GM18508 (cell line): ENCODE measurements at regions not wholly inside any gene's neighbourhood (a gene's known extent, or its start where the extent isn't known, plus 50 kb on each side); places are given as distances from the start of the nearest gene placed in this dataset.

Experiments
- ATAC-seq: cut with Tn5 transposase; IDR thresholded peaks from one replicate; pipeline ENCODE4 v1.9.1; 2021; ENCODE audit warnings: moderate number of reproducible peaks; ENCODE audit not compliant: insufficient read depth, unreplicated experiment

DNA sequence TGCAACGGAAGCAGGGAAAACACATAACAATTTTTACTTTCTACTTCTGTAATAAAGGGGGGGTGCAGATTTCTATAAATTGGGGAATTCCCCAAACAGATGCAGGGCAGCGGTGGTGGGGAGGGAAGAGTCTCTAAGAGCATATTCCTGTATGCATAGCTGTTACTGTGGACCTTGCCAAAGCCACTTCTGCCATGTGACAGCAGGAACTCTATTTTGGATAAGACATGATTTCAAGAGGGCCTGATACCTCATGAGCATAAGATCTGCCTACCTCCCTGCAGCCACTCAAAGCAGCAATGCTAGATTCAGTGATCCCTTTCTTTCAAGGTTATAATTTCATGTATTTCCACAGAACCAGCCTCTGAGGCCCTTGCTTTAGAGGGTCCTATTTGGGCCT, 86.2 kb upstream of the CNKSR3 start:
- ATAC-seq, result no peak

DNA sequence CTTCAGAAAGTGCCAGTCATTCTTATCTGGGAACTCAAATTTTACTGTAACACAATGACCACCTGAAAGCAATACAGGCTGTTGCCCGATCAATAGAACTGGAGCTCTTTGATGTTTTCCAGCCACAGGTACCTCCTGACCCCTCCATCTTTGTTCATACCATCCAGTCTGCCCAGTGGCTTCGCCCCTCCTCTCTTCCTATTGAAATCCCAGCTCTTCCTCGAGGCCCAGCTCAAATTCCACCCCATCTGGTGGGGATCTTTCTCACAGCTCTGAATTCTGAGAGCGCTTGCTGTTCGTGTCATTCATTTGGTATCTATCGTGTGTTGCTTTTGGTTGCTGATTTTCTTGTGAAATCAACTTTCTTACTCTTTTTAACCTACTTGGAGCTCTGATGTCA, 87.9 kb upstream of the CNKSR3 start:
- no peak for ATAC-seq

DNA sequence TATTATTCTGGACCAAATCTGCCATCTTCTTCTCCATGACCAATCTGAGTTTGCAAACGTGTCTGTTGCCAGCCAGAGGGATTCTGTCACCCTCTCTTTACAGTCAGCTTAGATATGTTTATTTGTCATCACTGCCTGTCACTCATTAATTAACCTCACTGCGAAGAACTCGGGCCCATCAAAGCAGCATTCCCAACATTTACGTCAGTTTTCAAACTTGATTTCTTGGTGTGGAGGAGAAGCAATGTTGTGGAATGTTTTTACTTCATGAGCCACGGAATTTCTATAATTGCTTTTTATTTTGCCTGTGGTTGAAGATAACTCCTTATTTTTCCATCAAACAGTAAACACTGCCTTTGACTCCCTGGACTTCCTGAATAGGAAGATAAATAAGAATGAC, 91.8 kb upstream of the CNKSR3 start:
- ATAC-seq, result no peak

DNA sequence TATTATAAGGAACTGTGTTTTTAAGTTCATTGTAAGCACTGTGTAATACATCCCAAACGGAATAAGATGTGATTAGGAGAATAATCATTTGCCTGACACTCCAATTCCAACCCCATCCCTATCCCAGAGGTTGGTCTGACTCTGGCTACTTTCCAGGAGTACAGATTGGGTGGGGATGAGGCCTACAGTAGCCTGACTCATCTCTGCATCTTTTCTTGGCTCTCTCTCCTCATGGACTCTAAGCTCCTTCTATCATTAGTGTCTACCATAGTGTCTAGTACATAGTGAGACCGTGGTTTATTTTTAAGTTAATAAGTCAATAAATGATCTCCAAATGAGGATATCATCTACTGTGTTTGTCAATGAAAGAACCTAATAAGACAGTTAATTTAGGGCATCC, 92.2 kb upstream of the CNKSR3 start:
- no peak for ATAC-seq

DNA sequence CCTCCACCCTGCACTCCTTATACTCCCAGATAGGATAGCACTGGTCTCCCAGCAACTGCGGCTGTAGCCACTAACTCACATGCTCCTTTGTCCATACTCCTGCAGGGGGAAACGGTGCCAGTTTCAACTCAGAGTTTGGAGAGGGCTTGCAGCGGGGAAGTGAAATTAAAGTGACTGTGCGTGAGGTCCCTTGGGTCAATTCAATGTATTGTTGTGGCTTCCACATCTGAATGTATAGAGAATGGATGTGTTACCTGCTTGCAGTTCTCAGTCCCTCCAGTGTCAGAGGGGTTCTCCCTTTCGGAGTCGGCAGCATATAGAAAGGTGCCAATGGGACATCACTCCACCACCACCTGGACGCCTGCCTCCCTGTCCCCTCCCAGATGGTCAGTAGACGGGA, 93.6 kb upstream of the CNKSR3 start:
- no peak for ATAC-seq

DNA sequence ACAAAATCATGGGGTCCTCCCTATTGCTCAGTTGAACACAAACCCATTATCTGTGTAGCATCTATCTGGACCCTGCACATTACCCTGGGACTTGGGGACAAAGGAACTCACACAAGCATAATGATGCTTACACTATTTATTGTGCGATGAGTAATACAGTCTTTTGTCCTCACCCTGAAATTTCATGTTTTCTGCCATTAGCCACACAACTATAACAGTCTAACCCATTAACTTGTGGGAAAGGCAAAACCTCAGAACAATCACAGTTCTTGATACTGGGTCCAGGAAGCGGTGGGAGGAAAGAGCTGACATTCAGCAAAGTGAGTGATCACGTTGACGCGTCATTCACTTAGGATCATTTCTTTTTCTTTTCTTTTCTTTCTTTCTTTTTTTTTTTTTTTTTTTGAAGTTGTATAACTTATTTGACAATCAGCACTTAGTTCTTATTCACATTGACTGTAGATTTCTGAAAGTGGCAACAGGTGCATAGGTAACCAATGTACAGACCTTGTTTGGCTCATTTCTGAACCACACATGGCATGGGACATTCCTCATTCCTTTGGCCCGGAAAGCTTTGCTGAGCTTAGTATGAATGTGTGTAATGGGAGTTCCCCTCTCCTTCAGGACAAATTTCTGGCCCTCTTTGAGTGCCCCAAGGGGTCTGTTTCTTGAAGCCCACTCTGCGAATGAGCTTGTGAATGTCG, 94.8 kb upstream of the CNKSR3 start:
- peak; percentile 43 for ATAC-seq

DNA sequence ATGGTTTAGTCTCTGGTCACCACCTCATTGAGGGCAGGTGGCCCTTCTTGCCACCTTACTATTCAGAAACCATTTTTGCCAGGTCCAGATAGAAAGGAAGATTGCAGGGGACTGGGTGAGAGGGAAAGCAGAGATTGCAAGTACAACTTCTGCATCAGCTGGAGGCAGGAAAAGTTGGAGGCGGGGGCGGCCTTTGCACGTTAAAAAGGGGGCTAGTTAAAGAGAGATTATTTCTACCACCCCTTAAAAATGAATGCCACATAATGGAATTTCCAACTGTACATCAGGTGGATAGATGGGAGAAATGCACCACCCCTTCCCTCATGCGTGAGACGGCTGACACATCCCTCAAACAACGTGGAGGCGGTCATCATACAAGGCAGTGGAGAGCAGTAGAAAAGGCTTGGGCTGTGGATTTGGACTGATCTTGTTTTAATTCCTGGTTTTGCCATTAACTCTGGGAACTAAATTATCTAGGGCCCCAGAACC, 95.4 kb upstream of the CNKSR3 start:
- ATAC-seq, result no peak

DNA sequence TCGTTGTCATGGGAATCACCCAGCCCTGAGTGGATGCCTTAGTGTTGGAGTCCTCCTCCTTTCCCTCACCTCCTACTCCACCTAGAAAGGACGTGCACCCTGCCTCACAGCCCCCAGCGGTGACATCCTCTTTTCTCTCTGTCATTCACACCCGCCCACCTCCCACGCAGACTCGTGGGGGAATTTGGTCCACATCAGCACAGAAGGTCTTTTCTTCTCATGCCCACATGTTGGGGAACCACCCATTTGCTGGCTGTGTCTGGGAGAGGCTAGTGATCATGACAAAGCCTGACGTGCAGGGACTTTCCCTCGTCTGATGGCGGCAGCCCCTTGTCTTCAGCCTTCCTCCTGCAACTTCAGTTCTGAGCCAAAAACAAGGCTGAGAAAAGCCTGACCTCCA, 96.0 kb upstream of the CNKSR3 start:
- peak; percentile 74 for ATAC-seq

DNA sequence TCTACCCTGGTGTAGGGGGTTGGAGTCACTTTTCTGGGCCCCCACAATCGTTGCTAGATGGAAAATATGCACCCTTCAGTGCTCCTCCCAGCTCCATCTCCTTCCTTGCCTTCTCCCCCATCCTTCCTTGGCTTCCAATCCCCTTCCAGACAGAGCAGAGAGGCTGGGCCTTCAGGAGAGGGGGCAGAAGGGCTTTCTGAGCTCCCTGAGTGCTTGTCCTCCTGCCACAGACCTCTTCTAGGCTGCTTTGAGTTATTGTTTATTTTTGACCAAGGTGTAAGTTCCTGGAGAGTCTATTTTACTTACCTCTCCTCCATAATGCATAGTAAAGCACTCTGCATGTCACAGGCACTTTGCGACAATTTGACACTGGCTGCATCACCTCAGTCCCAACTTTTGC, 96.4 kb upstream of the CNKSR3 start:
- ATAC-seq, result no peak

DNA sequence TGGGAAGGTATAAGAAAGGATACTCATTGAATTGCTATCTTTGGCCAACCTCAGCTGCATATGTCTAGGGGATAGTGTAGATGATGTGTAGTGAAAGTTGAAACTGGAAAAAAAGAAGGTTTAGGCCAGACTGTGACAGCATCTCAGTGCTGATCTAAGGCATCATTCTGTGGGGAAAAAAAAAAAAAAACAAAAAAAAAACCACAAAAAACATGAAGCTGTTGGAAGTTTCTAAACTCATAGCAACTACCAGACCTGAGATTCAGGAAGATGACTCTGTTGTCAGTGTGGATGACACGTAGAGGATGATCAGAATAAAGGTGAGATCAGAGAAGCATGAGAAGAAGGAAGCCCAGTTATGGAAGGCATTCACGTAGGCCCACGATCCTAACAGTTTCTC, 100.8 kb upstream of the CNKSR3 start:
- peak; percentile 38 for ATAC-seq

DNA sequence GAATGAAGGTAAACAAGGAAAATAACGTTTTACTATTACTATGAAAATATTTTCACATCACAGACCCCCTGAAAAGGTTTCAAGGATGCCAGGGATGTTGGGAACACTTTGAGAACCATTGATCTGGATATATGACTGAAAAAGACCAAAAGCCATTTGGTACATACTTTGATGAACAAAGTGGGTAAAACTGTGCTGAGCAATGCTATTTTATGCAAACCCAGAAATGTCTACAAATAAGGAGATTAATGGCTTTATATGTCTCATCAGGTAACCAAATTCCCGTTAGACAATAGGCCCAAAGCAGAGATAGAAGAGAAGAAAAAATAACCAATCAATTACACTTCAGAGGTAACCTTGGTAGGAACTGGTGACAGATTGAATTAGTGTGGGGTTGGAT, 101.4 kb upstream of the CNKSR3 start:
- ATAC-seq, result no peak

DNA sequence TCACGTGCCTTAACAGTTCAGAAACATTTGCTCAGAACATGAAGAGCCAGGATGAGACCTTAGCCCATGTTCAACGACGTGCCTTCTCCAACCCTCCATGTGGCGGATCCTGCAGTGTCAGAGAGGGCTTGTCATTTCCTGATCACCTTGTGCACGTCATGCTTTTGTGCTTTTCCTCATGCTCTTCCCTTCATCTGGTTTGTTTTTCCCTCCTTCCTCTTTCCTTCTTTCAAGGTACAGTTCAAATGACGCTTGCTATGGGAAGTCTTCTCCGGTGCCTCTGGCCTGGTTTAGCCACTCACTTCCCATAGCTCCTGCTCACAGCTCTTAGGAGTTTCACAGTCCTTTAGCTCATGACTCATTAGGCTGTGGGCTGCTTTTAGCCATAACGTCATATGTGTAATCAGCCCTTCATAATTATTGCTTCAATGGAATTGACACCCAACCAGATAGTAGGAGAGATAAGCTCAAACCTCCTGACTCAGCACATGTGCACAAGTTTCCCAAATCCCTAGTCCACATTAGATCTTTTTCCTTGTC, 102.7 kb upstream of the CNKSR3 start:
- ATAC-seq, result no peak

DNA sequence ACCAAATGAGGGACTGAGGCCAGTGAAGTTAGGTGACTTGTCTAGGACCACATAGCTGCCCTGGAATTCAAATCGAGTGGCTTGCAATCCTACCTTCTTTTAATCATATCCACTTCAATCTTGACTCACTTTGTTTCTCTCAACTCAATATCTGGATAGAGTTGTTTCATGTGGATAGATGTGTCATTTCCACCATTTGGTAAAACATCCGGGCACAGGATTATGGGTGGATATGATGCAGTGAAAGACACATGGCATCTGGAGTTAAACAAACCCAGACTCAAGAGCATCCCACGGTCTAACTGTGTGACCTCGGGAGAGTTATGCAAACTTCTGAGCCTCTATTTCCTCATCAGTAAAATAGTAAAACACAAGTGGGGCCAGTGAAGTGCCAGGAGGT, 103.6 kb upstream of the CNKSR3 start:
- ATAC-seq, result no peak

DNA sequence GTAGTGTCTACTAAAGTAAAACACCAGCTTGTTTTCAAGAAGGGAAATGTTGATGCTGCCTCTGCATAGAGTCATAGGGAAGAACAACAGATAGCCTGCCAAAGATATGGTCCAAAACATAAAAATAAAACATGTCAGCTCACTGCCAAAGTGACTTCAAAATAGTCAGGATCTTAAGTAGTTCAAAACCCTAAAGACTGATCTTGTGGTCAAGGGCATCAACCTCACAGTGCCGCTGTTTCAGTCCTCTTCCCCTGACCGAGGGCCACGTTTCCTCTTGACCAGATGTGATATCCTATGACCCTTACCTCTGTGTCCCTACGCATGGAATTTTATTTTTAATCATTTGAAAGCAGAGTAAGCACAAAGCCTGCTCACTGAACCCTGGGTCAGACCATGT, 104.2 kb upstream of the CNKSR3 start:
- no peak for ATAC-seq

DNA sequence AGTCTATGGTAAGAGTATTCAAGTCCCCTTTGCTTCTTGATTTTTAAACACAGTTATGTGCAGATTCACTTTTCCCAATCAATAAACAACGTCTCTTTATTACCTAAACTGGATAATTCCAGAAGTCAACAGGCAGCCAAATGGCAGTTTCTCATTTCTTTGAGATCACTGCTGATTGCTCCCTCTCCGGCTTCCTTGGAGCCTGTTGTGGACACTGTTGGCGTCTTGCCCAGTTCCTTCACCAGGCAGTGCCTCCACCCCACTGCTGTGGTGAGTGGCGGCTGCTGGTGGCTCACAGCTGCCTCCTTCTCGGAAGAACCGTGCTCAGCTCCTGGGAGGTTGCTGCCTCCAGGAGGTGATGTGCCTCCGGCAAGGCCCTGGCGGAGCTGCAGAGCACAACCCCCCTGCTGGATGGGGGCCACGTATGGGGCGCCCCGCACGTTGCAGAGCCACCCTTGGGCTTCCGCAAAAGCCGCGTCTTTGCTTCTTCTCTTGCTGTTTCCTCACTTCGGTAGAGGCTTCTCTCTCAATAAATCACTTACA, 105.1 kb upstream of the CNKSR3 start:
- no peak for ATAC-seq

DNA sequence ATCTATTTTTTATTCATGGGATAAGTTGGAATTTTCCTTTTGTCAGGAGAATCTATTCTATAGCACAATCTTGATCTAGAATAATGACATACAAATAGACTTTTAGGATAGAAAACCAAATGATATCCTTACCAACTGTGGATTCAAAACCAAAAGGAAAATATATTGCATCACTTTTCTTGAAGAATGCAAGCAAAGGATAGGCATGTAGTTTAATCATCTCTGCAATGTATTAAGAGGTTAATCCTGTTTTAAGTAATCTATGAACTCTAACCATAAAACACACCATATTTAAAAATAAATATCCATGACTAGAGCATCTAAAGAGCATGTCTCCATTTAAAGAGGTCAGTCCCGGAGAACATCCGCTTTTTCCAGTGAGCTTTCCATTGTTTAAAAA, 106.7 kb upstream of the CNKSR3 start:
- ATAC-seq, result no peak

DNA sequence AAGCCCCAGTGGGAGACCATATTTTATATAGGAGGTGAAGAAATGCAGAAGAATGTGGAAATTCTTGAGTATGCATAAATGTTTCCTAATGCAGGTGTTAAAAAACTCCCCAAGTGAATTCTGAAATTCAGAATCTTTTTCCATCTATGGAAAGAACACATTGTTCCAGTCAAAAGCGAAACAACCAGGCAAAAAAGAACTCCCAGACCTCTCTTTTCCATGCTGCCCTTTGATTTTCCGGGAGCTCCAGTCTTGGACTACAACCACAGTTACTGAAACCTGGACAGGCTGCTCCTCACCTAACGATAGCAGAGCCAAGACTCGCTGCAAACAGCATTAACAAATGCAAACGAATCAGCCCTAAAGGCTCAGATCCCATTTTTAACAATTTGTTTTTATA, 108.7 kb upstream of the CNKSR3 start:
- no peak for ATAC-seq

DNA sequence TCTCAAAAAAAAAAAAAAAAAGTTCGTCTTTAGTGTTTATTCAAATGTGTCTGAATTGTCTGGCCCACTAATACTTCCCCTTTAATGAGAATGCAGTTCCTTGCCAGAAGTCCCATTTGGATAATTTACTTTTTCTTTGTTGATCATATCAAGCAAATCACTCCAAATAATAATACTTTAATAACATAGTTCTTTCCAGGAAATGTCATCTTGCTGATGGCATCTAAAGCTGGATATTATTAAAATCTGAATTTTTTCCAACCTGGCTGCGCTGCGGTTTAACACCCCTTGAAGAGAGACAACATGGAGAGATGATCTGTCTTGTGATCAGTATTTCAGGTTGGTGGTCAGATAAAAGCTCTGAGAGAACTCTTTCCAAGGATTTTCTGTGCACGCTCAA, 111.2 kb upstream of the CNKSR3 start:
- no peak for ATAC-seq

DNA sequence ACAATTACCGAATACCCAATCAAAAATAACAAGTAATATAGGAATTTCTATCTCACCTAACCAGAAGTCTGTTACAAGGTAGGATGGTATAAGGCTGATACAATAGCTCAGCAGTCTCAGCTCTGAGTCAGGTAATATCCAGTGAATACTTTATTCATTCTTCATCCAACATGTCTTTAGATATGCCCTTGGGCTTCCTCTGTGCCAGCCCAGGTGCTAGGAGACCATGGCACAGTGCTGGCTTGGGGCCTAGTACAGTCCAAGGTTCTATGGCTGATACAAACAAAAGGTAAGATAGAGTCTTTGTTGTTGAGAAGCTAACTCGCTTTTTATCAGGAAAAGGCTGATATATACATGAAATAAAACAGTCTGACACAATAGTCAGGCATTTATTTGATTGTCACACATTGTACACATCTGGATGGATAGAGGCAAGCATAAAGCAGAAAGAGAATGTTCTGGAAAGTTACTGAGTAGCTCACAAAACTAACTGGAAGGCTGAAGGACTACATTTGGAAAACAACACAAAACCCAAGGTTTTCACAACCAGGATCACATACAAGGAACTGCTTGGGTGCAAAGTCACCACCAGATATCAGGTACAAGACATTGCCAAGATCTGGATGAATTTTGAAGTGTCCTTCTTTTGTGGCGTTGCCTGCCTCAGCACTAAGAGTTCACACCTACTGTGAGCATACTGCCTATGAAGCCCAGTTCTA, 110.4 kb upstream of the SCAF8 start:
- no peak for ATAC-seq

DNA sequence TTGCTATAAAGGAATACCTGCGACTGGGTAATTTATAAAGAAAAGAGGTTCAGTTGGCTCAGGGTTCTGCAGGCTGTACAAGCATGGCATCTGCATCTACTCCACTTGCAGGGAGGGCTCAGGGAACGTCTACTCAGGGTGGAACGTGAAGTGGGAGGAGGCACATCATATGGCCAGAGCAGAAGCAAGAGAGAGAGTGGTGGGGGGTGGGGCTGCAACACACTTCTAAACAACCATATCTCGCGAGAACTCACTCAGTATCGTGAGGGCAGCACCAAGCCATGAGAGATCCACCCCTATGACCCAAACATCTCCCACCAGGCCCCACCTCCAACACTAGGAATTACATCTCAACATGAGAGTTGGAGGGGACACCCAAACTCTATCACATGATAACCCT, 109.8 kb upstream of the SCAF8 start:
- ATAC-seq, result no peak

DNA sequence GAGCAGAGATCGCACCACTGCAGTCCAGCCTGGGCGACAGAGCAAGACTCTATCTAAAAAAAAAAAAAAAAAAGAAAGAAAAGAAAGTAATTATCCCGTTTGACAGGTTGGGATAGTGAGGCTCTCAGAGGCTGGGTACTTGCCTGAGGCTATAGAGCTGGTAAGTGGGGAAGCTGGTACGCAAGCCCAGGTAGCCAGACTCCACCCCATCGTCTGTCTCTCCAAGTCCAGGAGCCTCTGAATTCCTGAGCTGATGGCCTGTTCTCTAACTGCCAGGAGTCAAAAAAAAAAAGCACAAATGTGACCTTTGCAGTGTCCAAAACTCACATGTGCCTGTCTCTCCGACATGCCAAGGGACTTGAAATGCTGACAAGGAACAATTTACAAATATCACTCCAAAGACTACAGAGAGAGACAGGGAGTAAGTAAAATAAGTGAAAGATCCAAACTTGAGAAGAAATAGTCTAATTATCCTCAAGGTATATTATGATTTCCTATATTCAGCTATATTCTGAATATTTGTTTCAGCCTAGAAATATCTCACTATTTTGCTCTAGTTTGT, 109.1 kb upstream of the SCAF8 start:
- ATAC-seq, result no peak
